Trophoblast cell (in vitro differentiated cells and primary cell): ENCODE measurements at regions not wholly inside any gene's neighbourhood (a gene's known extent, or its start where the extent isn't known, plus 50 kb on each side); places are given as distances from the start of the nearest gene placed in this dataset.

Experiments used
- DNase-seq, 2 donors: peaks; one replicate each; pipeline ENCODE4 v3.0.0-alpha.2; 2016
- H2AFZ ChIP-seq: 2 replicates; pipeline ENCODE4 v1.6.1; 2013; ENCODE audit warnings: low read length, moderate library complexity, mild to moderate bottlenecking; ENCODE audit not compliant: insufficient read depth, poor library complexity
- H2AK5ac ChIP-seq: 2 replicates; pipeline ENCODE4 v1.6.1; 2013; ENCODE audit warnings: mild to moderate bottlenecking, low read length
- H2BK120ac ChIP-seq: 2 replicates; pipeline ENCODE4 v1.6.1; 2013; ENCODE audit warnings: low read length, mild to moderate bottlenecking, moderate library complexity; ENCODE audit not compliant: insufficient read depth, poor library complexity
- H2BK12ac ChIP-seq: 2 replicates; pipeline ENCODE4 v1.6.1; 2013; ENCODE audit warnings: mild to moderate bottlenecking, low read length, moderate library complexity
- H2BK5ac ChIP-seq: 2 replicates; pipeline ENCODE4 v1.6.1; 2013; ENCODE audit warnings: low read length, low read depth, moderate library complexity, mild to moderate bottlenecking; ENCODE audit not compliant: poor library complexity
- H3K14ac ChIP-seq: 2 replicates; pipeline ENCODE4 v1.6.1; 2013; ENCODE audit warnings: mild to moderate bottlenecking, low read length
- H3K18ac ChIP-seq: 2 replicates; pipeline ENCODE4 v1.6.1; 2013; ENCODE audit warnings: mild to moderate bottlenecking, low read length
- H3K23ac ChIP-seq: 2 replicates; pipeline ENCODE4 v1.6.1; 2013; ENCODE audit warnings: low read length
- H3K27ac ChIP-seq: 2 replicates; pipeline ENCODE4 v1.5.1; 2013; ENCODE audit warnings: low read depth, mild to moderate bottlenecking, inconsistent platforms, low read length, moderate library complexity
- H3K27me3 ChIP-seq: 2 replicates; pipeline ENCODE4 v1.6.1; 2013; ENCODE audit warnings: inconsistent platforms, mild to moderate bottlenecking, low read length, moderate library complexity; ENCODE audit not compliant: insufficient read depth
- H3K36me3 ChIP-seq, 2 experiments: 1 replicate in 1 of 2; 2 replicates in 1 of 2; pipeline ENCODE4 v1.6.1; 2013; ENCODE audit warnings: low read length in 2 of 2, mild to moderate bottlenecking in 2 of 2, moderate library complexity in 1 of 2; ENCODE audit not compliant: insufficient read depth in 2 of 2, control insufficient read depth in 1 of 2
- H3K4ac ChIP-seq: 2 replicates; pipeline ENCODE4 v1.6.1; 2013; ENCODE audit warnings: low read depth, mild to moderate bottlenecking, low read length, moderate library complexity
- H3K4me1 ChIP-seq, 2 experiments: 1 replicate in 1 of 2; 2 replicates in 1 of 2; pipeline ENCODE4 v1.6.1; 2013; ENCODE audit warnings: low read length in 2 of 2, mild to moderate bottlenecking in 2 of 2, moderate library complexity in 1 of 2; ENCODE audit not compliant: insufficient read depth in 2 of 2, control insufficient read depth in 1 of 2
- H3K4me2 ChIP-seq: 2 replicates; pipeline ENCODE4 v1.6.1; 2013; ENCODE audit warnings: inconsistent platforms, mild to moderate bottlenecking, low read length, moderate library complexity
- H3K4me3 ChIP-seq: 2 replicates; pipeline ENCODE4 v1.5.1; 2013; ENCODE audit warnings: mild to moderate bottlenecking, low read depth, low read length, inconsistent platforms
- H3K79me1 ChIP-seq: one replicate; pipeline ENCODE4 v1.6.1; 2013; ENCODE audit warnings: low read length
- H3K79me2 ChIP-seq: 2 replicates; pipeline ENCODE4 v1.6.1; 2013; ENCODE audit warnings: low read length, mild to moderate bottlenecking; ENCODE audit not compliant: control insufficient read depth, insufficient read depth, poor library complexity
- H3K9ac ChIP-seq: 2 replicates; pipeline ENCODE4 v1.6.1; 2013; ENCODE audit warnings: mild to moderate bottlenecking, low read length
- H3K9me3 ChIP-seq: 2 replicates; pipeline ENCODE4 v1.6.1; 2013; ENCODE audit warnings: low read depth, mild to moderate bottlenecking, control low read depth, inconsistent platforms, low read length; ENCODE audit not compliant: insufficient read depth
- H4K12ac ChIP-seq: 2 replicates; pipeline ENCODE4 v1.6.1; 2013; ENCODE audit warnings: low read depth, mild to moderate bottlenecking, low read length, moderate library complexity
- H4K8ac ChIP-seq: 2 replicates; pipeline ENCODE4 v1.6.1; 2013; ENCODE audit warnings: low read depth, mild to moderate bottlenecking, low read length, moderate library complexity
- H4K91ac ChIP-seq: one replicate; pipeline ENCODE4 v1.6.1; 2013; ENCODE audit warnings: low read depth, mild to moderate bottlenecking, low read length, moderate library complexity
- WGBS: extraction: QIAGEN DNeasy Blood & Tissue Kit; methylation state at CpG from one replicate; pipeline ENCODE4 v1.1.7; 2013; ENCODE audit warnings: missing lambda C conversion rate; ENCODE audit not compliant: insufficient read length, insufficient coverage; ENCODE audit errors: extremely low coverage; 5-methylcytosine and 5-hydroxymethylcytosine counted together

GRCh38 chr2:198322275-198322674 is 517.9 kb downstream of the PLCL1 start:
- no peak overlapping the region for H4K8ac ChIP-seq
- no peak overlapping the region for H2AK5ac ChIP-seq
- no peak overlapping the region for H3K4ac ChIP-seq
- no peak overlapping the region for H3K9ac ChIP-seq
- no peak overlapping the region for H2BK120ac ChIP-seq
- H3K36me3 ChIP-seq: no peaks in the 10 kb centered on the region
- H3K4me3 ChIP-seq: no peak overlapping the region
- no peaks in the 10 kb centered on the region for H3K4me1 ChIP-seq
- H4K91ac ChIP-seq: no peak overlapping the region
- no peak overlapping the region for H3K27ac ChIP-seq
- no peak overlapping the region for H3K23ac ChIP-seq
- H2BK5ac ChIP-seq: no peak overlapping the region
- H3K4me2 ChIP-seq: no peak overlapping the region
- H4K12ac ChIP-seq: no peak overlapping the region
- H3K27me3 ChIP-seq: no peaks in the 10 kb centered on the region
- H3K79me2 ChIP-seq: no peaks in the 10 kb centered on the region
- no peaks in the 10 kb centered on the region for H3K9me3 ChIP-seq
- no peak overlapping the region for H3K14ac ChIP-seq
- H2AFZ ChIP-seq: no peak overlapping the region
- peak in 1 of 2 donors; percentile 31 for DNase-seq
- no peak overlapping the region for H3K18ac ChIP-seq
- H3K79me1 ChIP-seq: no peaks in the 10 kb centered on the region
- WGBS: no CpG with 5 or more reads among the region's 8 CpGs
- H2BK12ac ChIP-seq: no peak overlapping the region

GRCh38 chr2:198321522-198322088 is 517.2 kb downstream of the PLCL1 start:
- Histone ChIP-seq H2BK120ac (no peak overlapping the region), H3K4me3 (no peak overlapping the region), H3K4me2 (no peak overlapping the region), H3K4me1 (no peaks in the 10 kb centered on the region), H4K91ac (no peak overlapping the region), H3K27me3 (no peaks in the 10 kb centered on the region), H3K9me3 (no peaks in the 10 kb centered on the region), H4K12ac (no peak overlapping the region), H3K9ac (no peak overlapping the region), H3K27ac (no peak overlapping the region), H3K79me1 (no peaks in the 10 kb centered on the region), H3K4ac (no peak overlapping the region), H3K18ac (no peak overlapping the region), H2BK5ac (no peak overlapping the region), H3K14ac (no peak overlapping the region), H4K8ac (no peak overlapping the region), H3K79me2 (no peaks in the 10 kb centered on the region), H2AFZ (no peak overlapping the region), H3K23ac (no peak overlapping the region), H3K36me3 (no peaks in the 10 kb centered on the region), H2BK12ac (no peak overlapping the region), H2AK5ac (no peak overlapping the region)
- DNase-seq: peak in 1 of 2 donors; percentile 34
- no CpG with 5 or more reads among the region's 4 CpGs for WGBS

- H3K27ac ChIP-seq: no peak overlapping the region
- H3K14ac ChIP-seq: no peak overlapping the region
- no peak overlapping the region for H2BK5ac ChIP-seq
- no peak overlapping the region for H3K4ac ChIP-seq
- H3K9ac ChIP-seq: no peak overlapping the region
- WGBS: no CpG with 5 or more reads among the region's 7 CpGs
- peak; percentile 88 to 91 for DNase-seq
- no peaks in the 10 kb centered on the region for H3K9me3 ChIP-seq
- no peak overlapping the region for H4K12ac ChIP-seq
- no peaks in the 10 kb centered on the region for H3K36me3 ChIP-seq
- no peak overlapping the region for H3K4me2 ChIP-seq
- H3K23ac ChIP-seq: no peak overlapping the region
- no peak overlapping the region for H2BK120ac ChIP-seq
- no peak overlapping the region for H4K8ac ChIP-seq
- no peak overlapping the region for H3K18ac ChIP-seq
- H3K27me3 ChIP-seq: no peaks in the 10 kb centered on the region
- H2AFZ ChIP-seq: no peak overlapping the region
- H2AK5ac ChIP-seq: no peak overlapping the region
- H4K91ac ChIP-seq: no peak overlapping the region
- no peak overlapping the region for H3K4me3 ChIP-seq
- H2BK12ac ChIP-seq: no peak overlapping the region
- H3K79me1 ChIP-seq: no peaks in the 10 kb centered on the region
- no peaks in the 10 kb centered on the region for H3K4me1 ChIP-seq
- no peaks in the 10 kb centered on the region for H3K79me2 ChIP-seq
These were observed 512.5 kb downstream of the PLCL1 start for GRCh38 chr2:198316852-198317396.

GRCh38 chr2:198315791-198316630 is 511.6 kb downstream of the PLCL1 start:
- no CpG with 5 or more reads among the region's 4 CpGs for WGBS
- H3K79me2 ChIP-seq: no peaks in the 10 kb centered on the region

More at GRCh38 chr2:198315791-198316630, 511.6 kb downstream of the PLCL1 start:
- Histone ChIP-seq H4K91ac (no peak overlapping the region), H3K9me3 (no peaks in the 10 kb centered on the region), H3K4ac (no peak overlapping the region), H2BK120ac (no peak overlapping the region), H4K12ac (no peak overlapping the region), H3K18ac (no peak overlapping the region), H2BK5ac (no peak overlapping the region), H2AFZ (no peak overlapping the region), H3K27me3 (no peaks in the 10 kb centered on the region), H4K8ac (no peak overlapping the region), H2AK5ac (no peak overlapping the region), H2BK12ac (no peak overlapping the region), H3K36me3 (no peaks in the 10 kb centered on the region), H3K4me3 (no peak overlapping the region), H3K4me1 (no peaks in the 10 kb centered on the region), H3K14ac (no peak overlapping the region), H3K79me1 (no peaks in the 10 kb centered on the region), H3K23ac (no peak overlapping the region), H3K27ac (no peak overlapping the region), H3K4me2 (no peak overlapping the region), H3K9ac (no peak overlapping the region)
- DNase-seq: peak; percentile 10 to 91
